ENCODE measurements at regions not wholly inside any gene's neighbourhood (a gene's known extent, or its start where the extent isn't known, plus 50 kb on each side); places are given as distances from the start of the nearest gene placed in this dataset.

DNA sequence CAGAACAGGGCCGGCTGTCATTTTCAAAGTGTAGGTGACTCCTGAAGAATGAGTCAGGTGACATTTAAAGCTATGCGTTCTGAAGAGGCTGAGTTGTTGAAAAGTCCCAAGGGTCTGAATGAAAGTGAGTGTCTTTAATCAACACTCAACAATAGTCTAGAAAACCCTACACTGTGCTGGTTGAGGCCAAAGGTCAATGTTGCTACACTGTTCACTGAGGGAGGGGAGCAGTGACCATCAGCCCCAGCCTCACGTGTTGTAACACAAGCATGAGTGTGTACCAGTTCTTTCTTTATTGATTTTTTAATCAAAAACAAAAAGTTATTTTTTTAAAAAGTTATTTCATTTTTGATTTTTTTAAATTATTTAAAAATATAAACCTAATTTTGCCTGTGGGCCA is 418.8 kb upstream of the LRFN5 start:
- TF ChIP-seq, protein P1, sequence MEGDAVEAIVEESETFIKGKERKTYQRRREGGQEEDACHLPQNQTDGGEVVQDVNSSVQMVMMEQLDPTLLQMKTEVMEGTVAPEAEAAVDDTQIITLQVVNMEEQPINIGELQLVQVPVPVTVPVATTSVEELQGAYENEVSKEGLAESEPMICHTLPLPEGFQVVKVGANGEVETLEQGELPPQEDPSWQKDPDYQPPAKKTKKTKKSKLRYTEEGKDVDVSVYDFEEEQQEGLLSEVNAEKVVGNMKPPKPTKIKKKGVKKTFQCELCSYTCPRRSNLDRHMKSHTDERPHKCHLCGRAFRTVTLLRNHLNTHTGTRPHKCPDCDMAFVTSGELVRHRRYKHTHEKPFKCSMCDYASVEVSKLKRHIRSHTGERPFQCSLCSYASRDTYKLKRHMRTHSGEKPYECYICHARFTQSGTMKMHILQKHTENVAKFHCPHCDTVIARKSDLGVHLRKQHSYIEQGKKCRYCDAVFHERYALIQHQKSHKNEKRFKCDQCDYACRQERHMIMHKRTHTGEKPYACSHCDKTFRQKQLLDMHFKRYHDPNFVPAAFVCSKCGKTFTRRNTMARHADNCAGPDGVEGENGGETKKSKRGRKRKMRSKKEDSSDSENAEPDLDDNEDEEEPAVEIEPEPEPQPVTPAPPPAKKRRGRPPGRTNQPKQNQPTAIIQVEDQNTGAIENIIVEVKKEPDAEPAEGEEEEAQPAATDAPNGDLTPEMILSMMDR (conservative IDR thresholded peaks at IDR 0.05; ENCODE audit: low read depth in 2 of 2): no peak
- no peak for TF ChIP-seq POLR2AphosphoS5 (IDR thresholded peaks at IDR 0.05; ENCODE audit: low read depth)

Measured in GM23338 (cell line).